ENCODE measurements at regions not wholly inside any gene's neighbourhood (a gene's known extent, or its start where the extent isn't known, plus 50 kb on each side); places are given as distances from the start of the nearest gene placed in this dataset. TPM values are rescaled to one million over a fixed set of nuclear protein-coding genes. Genes with fewer than 3 reads are reported as not detected.

DNA sequence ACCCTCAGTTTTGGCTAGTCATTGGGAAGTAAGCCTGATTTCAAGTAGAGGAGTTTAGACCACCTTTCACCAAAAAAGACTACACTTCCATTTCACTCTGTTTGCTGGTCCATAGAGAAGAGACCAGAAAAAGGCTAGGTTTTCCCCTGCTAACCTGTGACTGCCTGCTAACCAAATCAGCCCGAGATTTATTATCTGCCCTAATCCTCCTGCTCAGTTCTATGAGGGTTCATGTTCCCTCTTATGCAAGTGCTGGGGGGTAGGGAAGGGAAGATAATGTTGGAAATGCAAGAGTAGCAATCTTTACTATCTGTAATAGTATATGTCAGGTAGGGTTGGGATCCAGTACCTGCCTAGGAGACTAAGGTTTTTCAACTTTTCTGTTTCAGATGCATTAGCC, 51.6 kb upstream of the CCNG1 start:
- Histone ChIP-seq H3K27me3 (ENCODE audit: low read length) (no peaks in the 10 kb centered on the region), H2AFZ (ENCODE audit: low read length) (peak overlapping the region; percentile 54; the same call in 1 of the 2 replicates), H3K79me2 (ENCODE audit: low read length) (no peaks in the 10 kb centered on the region), H3K9me2 (replicated peaks; ENCODE audit: insufficient read depth, low read length) (no peaks in the 10 kb centered on the region), H3K9ac (ENCODE audit: low read length) (0 out of 2 replicates have a peak overlapping the region, but pooled peaks have one; percentile 34), H3K4me2 (ENCODE audit: low read depth, low read length, poor library complexity, severe bottlenecking) (peak overlapping the region; percentile 35), H3K9me3 (ENCODE audit: low read length) (no peaks in the 10 kb centered on the region), H4K20me1 (ENCODE audit: insufficient read depth, low read depth, low read length) (no peaks in the 10 kb centered on the region), H3K4me1 (ENCODE audit: low read length) (peaks cover 25% of the 10 kb centered on the region), H3K4me3 (ENCODE audit: low read length) (no peak overlapping the region), H3K27ac (ENCODE audit: low read length) (no peak overlapping the region), H3K36me3 (ENCODE audit: insufficient read depth, low read length) (no peaks in the 10 kb centered on the region)
- DNase-seq, result peak; percentile 48

- no peaks in the 10 kb centered on the region for H3K79me2 ChIP-seq (ENCODE audit: low read length)
- peaks cover 25% of the 10 kb centered on the region for H3K4me1 ChIP-seq (ENCODE audit: low read length)
- DNase-seq, result no peak
- no peaks in the 10 kb centered on the region for H3K9me2 ChIP-seq (replicated peaks; ENCODE audit: insufficient read depth, low read length)
- no peak overlapping the region for H3K9ac ChIP-seq (ENCODE audit: low read length)
- H3K9me3 ChIP-seq (ENCODE audit: low read length), result no peaks in the 10 kb centered on the region
- 0 out of 2 replicates have a peak overlapping the region, but pooled peaks have one; percentile 5 for H3K27ac ChIP-seq (ENCODE audit: low read length)
- H3K4me3 ChIP-seq (ENCODE audit: low read length), result no peak overlapping the region
- H4K20me1 ChIP-seq (ENCODE audit: insufficient read depth, low read depth, low read length), result no peaks in the 10 kb centered on the region
- H3K36me3 ChIP-seq (ENCODE audit: insufficient read depth, low read length), result no peaks in the 10 kb centered on the region
- H3K27me3 ChIP-seq (ENCODE audit: low read length), result no peaks in the 10 kb centered on the region
- peak overlapping the region; percentile 35 for H3K4me2 ChIP-seq (ENCODE audit: low read depth, low read length, poor library complexity, severe bottlenecking)
- no peak overlapping the region for H2AFZ ChIP-seq (ENCODE audit: low read length)
Observed at GRCh38 chr5:163386352-163386751, 51.0 kb upstream of the CCNG1 start.

DNA sequence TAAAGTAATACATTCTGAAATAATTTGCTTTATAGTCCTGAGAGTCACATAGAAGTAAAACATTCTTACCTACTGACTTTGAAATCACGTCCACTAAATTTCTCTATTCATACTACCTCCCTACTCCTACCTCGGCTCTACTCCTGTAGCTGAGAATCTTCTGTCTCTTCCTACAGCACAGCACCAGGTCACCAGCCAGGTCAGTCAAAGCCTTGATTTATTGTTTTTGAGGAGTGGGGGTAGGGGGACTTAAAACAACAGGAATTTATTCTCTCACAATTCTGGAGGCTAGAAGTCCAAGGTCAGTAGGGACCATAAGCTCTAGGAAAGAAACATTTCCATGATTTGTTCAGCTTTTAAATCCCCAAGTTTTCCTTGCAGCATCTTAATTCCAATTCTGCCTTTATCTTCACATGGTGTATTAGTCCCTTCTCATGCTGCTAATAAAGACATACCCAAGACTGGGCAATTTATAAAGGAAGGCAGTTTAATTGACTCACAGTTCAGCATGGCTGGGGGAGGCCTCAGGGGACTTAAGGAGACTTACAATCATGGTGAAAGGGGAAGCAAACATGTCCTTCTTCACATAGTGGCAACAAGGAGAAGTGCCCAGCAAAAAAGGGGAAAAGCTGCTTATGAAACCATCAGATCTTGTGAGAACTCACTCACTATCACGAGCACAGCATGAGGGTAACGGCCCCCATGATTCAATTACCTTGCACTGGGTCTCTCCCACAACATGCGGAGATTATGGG, 49.6 kb upstream of the CCNG1 start:
- peak; percentile 59 for DNase-seq
- H4K20me1 ChIP-seq (ENCODE audit: insufficient read depth, low read depth, low read length), result no peaks in the 10 kb centered on the region
- no peak overlapping the region for H3K9ac ChIP-seq (ENCODE audit: low read length)
- peaks cover 25% of the 10 kb centered on the region for H3K4me1 ChIP-seq (ENCODE audit: low read length)
- no peaks in the 10 kb centered on the region for H3K36me3 ChIP-seq (ENCODE audit: insufficient read depth, low read length)
- H3K79me2 ChIP-seq (ENCODE audit: low read length), result no peaks in the 10 kb centered on the region
- no peak overlapping the region for H3K4me2 ChIP-seq (ENCODE audit: low read depth, low read length, poor library complexity, severe bottlenecking)
- no peaks in the 10 kb centered on the region for H3K9me3 ChIP-seq (ENCODE audit: low read length)
- H2AFZ ChIP-seq (ENCODE audit: low read length), result no peak overlapping the region
- no peak overlapping the region for H3K27ac ChIP-seq (ENCODE audit: low read length)
- no peaks in the 10 kb centered on the region for H3K9me2 ChIP-seq (replicated peaks; ENCODE audit: insufficient read depth, low read length)
- H3K27me3 ChIP-seq (ENCODE audit: low read length), result no peaks in the 10 kb centered on the region
- no peak overlapping the region for H3K4me3 ChIP-seq (ENCODE audit: low read length)

Small RNA genes lying in the stretch of these regions (small RNA-seq; reads per million reads assigned to genes)
- gene RNU6-164P, result not detected

Measured in Karpas-422 (cell line).